HCT116 (cell line): ENCODE measurements at regions not wholly inside any gene's neighbourhood (a gene's known extent, or its start where the extent isn't known, plus 50 kb on each side); places are given as distances from the start of the nearest gene placed in this dataset.
"Not testable (repeated sequence)": the region's sequence is repeated elsewhere in the genome, so short reads cannot be mapped to it uniquely, and the experiment has no call there.

Experiments
- ATAC-seq: fragments of 200-7000 bp; cut with Tn5 transposase; 2 replicates; pipeline ENCODE4 v1.9.1; 2020; ENCODE audit warnings: mild to moderate bottlenecking, moderate library complexity
- BruUV-seq: library from RNA; stranded (reverse); fragments of 400-500 nt; replicated peaks from 2 replicates; lab custom pipeline; 2021; lab: Mats Ljungman, UMichigan
- CTCF ChIA-PET: fragments of 300-600 bp; sonication (Branson Sonifier 250); formaldehyde crosslinking; loops from one replicate; lab custom pipeline; 2021; ENCODE audit warnings: antibody characterized with exemption; lab: Charles Lee
- POLR2A ChIA-PET: fragments of 300-600, 350-600 bp; sonication (Branson Sonifier 250); formaldehyde crosslinking; loops from one replicate; lab custom pipeline; 2021; ENCODE audit warnings: antibody characterized with exemption; lab: Charles Lee
- RAD21 ChIA-PET, 2 experiments: fragments of 300-600 bp; sonication (Branson Sonifier 250); formaldehyde crosslinking; loops; one replicate each; lab custom pipeline; 2023; ENCODE audit warnings: low total read pairs in 2 of 2; ENCODE audit not compliant: uncharacterized antibody in 2 of 2, unreplicated experiment in 2 of 2, low non-redundant PET in 1 of 2; lab: Charles Lee
- DNase-seq: peaks from one replicate; pipeline ENCODE4 v3.0.0-alpha.2; 2010; ENCODE audit warnings: low read depth, low spot score
- H2AFZ ChIP-seq: fragments of 200-600 bp; shearing (Covaris generic), sonication (generic); 2 replicates; pipeline ENCODE4 v1.6.1; 2017; ENCODE audit warnings: low read depth, mixed run types, mixed read lengths, antibody characterized with exemption, low read length; ENCODE audit not compliant: poor library complexity, severe bottlenecking
- H3K27ac ChIP-seq: 2 replicates; pipeline ENCODE4 v1.5.1; 2012; ENCODE audit warnings: low read depth, low read length
- H3K27me3 ChIP-seq: fragments of 200-600 bp; sonication (generic); 2 replicates; pipeline ENCODE4 v1.6.1; 2016; ENCODE audit warnings: mixed run types, low read length, mixed read lengths; ENCODE audit not compliant: insufficient read depth
- H3K36me3 ChIP-seq, 2 experiments: fragments of 200-500 bp in 1 of 2; fragments of 200-600 bp in 1 of 2; sonication (Bioruptor generic) in 1 of 2; sonication (generic) in 1 of 2; 2 replicates each; pipeline versions ENCODE4 v1.5.1 to v1.6.1; 2014 to 2016; ENCODE audit warnings: low read length in 2 of 2, inconsistent platforms in 1 of 2, mixed read lengths in 1 of 2, mixed run types in 1 of 2; ENCODE audit not compliant: insufficient read depth in 2 of 2, control insufficient read depth in 1 of 2
- H3K4me1 ChIP-seq, 2 experiments: fragments of 200-600 bp in 1 of 2; sonication (generic) in 1 of 2; 2 replicates each; pipeline versions ENCODE4 v1.5.1 to v1.6.1; 2012 to 2017; ENCODE audit warnings: low read length in 2 of 2, inconsistent platforms in 1 of 2, mild to moderate bottlenecking in 1 of 2, mixed read lengths in 1 of 2, mixed run types in 1 of 2, moderate library complexity in 1 of 2; ENCODE audit not compliant: insufficient read depth in 2 of 2, control insufficient read depth in 1 of 2
- H3K4me2 ChIP-seq: fragments of 200-600 bp; sonication (generic); 2 replicates; pipeline ENCODE4 v1.6.1; 2017; ENCODE audit warnings: mixed run types, low read length, mixed read lengths
- H3K4me3 ChIP-seq, 2 experiments: fragments of 200-600 bp in 1 of 2; sonication (generic) in 1 of 2; replicated peaks in 1 of 2; 2 replicates each; pipeline ENCODE4 v1.5.1; 2011 to 2016; ENCODE audit warnings: low read length in 2 of 2, control low read depth in 1 of 2, low read depth in 1 of 2, mild to moderate bottlenecking in 1 of 2, mixed read lengths in 1 of 2, mixed run types in 1 of 2
- H3K79me2 ChIP-seq: fragments of 200-600 bp; sonication (generic); 2 replicates; pipeline ENCODE4 v1.6.1; 2017; ENCODE audit warnings: mild to moderate bottlenecking, mixed run types, low read length, moderate library complexity, mixed read lengths; ENCODE audit not compliant: insufficient read depth
- H3K9ac ChIP-seq: fragments of 200-600 bp; sonication (generic); 2 replicates; pipeline ENCODE4 v1.6.1; 2016; ENCODE audit warnings: low read length, mixed read lengths
- H3K9me2 ChIP-seq: fragments of 200-600 bp; sonication (generic), shearing (Covaris generic); 2 replicates; pipeline ENCODE4 v1.6.1; 2017; ENCODE audit warnings: mixed run types, mild to moderate bottlenecking, moderate library complexity; ENCODE audit not compliant: insufficient read depth
- H3K9me3 ChIP-seq, 2 experiments: fragments of 200-500 bp in 1 of 2; fragments of 200-600 bp in 1 of 2; sonication (Bioruptor generic) in 1 of 2; sonication (generic) in 1 of 2; 2 replicates each; pipeline ENCODE4 v1.6.1; 2014 to 2017; ENCODE audit warnings: low read length in 2 of 2, mixed read lengths in 2 of 2, inconsistent platforms in 1 of 2, low read depth in 1 of 2, mild to moderate bottlenecking in 1 of 2, mixed run types in 1 of 2, moderate library complexity in 1 of 2; ENCODE audit not compliant: control insufficient read depth in 1 of 2, insufficient read depth in 1 of 2
- H4K20me1 ChIP-seq: fragments of 200-600 bp; sonication (generic), shearing (Covaris generic); 2 replicates; pipeline ENCODE4 v1.6.1; 2017; ENCODE audit warnings: mixed run types, mild to moderate bottlenecking, moderate library complexity; ENCODE audit not compliant: insufficient read depth
- CBX3 ChIP-seq: IDR thresholded peaks from 2 replicates; pipeline ENCODE4 v1.6.1; 2012; ENCODE audit warnings: low read depth
- CEBPB ChIP-seq: IDR thresholded peaks from 2 replicates; pipeline ENCODE4 v1.6.1; 2012; ENCODE audit warnings: low read depth
- EGR1 ChIP-seq: IDR thresholded peaks from 2 replicates; pipeline ENCODE4 v1.6.1; 2012; ENCODE audit warnings: low read depth
- JUND ChIP-seq: IDR thresholded peaks from 2 replicates; pipeline ENCODE4 v1.6.1; 2012
- RAD21 ChIP-seq: IDR thresholded peaks from 2 replicates; pipeline ENCODE4 v1.6.1; 2012; ENCODE audit warnings: low read depth, mild to moderate bottlenecking
- SP1 ChIP-seq: IDR thresholded peaks from 2 replicates; pipeline ENCODE4 v1.6.1; 2012; ENCODE audit warnings: low read depth
- TCF7L2 ChIP-seq: IDR thresholded peaks from 2 replicates; pipeline ENCODE4 v1.7.0; 2011; ENCODE audit warnings: borderline replicate concordance, inconsistent platforms; ENCODE audit not compliant: insufficient read depth, insufficient read length; ENCODE audit errors: extremely low read depth
- YY1 ChIP-seq: IDR thresholded peaks from 2 replicates; pipeline ENCODE4 v1.6.1; 2011; ENCODE audit warnings: low read length, low read depth, moderate library complexity, mild to moderate bottlenecking; ENCODE audit not compliant: insufficient replicate concordance; ENCODE audit errors: extremely low read depth
- intact Hi-C: fragments of 100-400 bp; cut with micrococcal nuclease; formaldehyde crosslinking; loops from 2 replicates; pipeline ENCODE4 v1.10.0; 2022
- TF ChIP-seq, protein P1 (sequence below): IDR thresholded peaks from 2 replicates; pipeline ENCODE4 v1.6.1; 2012; ENCODE audit warnings: low read depth
- TF ChIP-seq, protein P2 (sequence below): IDR thresholded peaks from 2 replicates; pipeline ENCODE4 v1.6.1; 2011; ENCODE audit warnings: mild to moderate bottlenecking, low read length, moderate library complexity; ENCODE audit not compliant: insufficient replicate concordance; ENCODE audit errors: extremely low read depth

DNA sequence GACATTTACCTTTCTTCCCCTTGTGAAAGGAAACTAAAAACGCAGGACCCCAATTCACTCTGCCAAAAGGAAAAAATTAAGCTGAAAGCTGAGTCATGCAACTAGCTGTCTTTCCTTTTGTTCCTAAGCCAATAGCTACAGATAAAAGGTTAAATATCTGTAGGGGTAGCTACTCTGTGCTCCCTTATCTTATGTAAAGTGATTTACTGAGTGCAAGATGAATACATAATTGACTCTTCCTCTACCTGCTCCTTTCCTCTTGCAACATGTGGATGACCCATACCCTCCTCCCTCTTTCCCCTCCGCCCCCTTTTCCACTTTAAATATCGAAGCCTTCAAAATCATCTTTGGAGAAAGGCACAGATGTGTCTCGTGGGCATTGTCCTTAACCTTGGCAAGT is 68.0 kb upstream of the ZNF157 start:
- no TSS peak for BruUV-seq
- Histone ChIP-seq H4K20me1 (no peaks in the 10 kb centered on the region), H3K27ac (no peak overlapping the region), H3K4me1 (peaks cover 5 to 18% of the 10 kb centered on the region in 2 experiments; a peak in 3 of 4 replicates), H3K9ac (no peak overlapping the region), H3K9me3 (no peaks in the 10 kb centered on the region), H3K36me3 (no peaks in the 10 kb centered on the region), H3K79me2 (no peaks in the 10 kb centered on the region), H3K4me2 (0 out of 2 replicates have a peak overlapping the region, but pooled peaks have one; percentile 14), H3K4me3 (no peak overlapping the region), H2AFZ (no peak overlapping the region), H3K27me3 (no peaks in the 10 kb centered on the region), H3K9me2 (no peaks in the 10 kb centered on the region)
- RAD21 ChIA-PET, result interaction anchor here in 1 of 2 experiments (0.7 kb wide), 1 partner anchor 10 kb away, joined by 3 read pairs; no protein-coding TSS in a partner anchor
- CTCF ChIA-PET, result no interaction called here
- TF ChIP-seq CEBPB, result no peak
- TF ChIP-seq YY1, result no peak
- no peak for TF ChIP-seq JUND
- TF ChIP-seq SP1, result no peak
- no peak for TF ChIP-seq RAD21
- TF ChIP-seq CBX3, result no peak
- TF ChIP-seq, protein P1, sequence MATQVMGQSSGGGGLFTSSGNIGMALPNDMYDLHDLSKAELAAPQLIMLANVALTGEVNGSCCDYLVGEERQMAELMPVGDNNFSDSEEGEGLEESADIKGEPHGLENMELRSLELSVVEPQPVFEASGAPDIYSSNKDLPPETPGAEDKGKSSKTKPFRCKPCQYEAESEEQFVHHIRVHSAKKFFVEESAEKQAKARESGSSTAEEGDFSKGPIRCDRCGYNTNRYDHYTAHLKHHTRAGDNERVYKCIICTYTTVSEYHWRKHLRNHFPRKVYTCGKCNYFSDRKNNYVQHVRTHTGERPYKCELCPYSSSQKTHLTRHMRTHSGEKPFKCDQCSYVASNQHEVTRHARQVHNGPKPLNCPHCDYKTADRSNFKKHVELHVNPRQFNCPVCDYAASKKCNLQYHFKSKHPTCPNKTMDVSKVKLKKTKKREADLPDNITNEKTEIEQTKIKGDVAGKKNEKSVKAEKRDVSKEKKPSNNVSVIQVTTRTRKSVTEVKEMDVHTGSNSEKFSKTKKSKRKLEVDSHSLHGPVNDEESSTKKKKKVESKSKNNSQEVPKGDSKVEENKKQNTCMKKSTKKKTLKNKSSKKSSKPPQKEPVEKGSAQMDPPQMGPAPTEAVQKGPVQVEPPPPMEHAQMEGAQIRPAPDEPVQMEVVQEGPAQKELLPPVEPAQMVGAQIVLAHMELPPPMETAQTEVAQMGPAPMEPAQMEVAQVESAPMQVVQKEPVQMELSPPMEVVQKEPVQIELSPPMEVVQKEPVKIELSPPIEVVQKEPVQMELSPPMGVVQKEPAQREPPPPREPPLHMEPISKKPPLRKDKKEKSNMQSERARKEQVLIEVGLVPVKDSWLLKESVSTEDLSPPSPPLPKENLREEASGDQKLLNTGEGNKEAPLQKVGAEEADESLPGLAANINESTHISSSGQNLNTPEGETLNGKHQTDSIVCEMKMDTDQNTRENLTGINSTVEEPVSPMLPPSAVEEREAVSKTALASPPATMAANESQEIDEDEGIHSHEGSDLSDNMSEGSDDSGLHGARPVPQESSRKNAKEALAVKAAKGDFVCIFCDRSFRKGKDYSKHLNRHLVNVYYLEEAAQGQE, result no peak
- no peak for TF ChIP-seq EGR1
- TF ChIP-seq, protein P2, sequence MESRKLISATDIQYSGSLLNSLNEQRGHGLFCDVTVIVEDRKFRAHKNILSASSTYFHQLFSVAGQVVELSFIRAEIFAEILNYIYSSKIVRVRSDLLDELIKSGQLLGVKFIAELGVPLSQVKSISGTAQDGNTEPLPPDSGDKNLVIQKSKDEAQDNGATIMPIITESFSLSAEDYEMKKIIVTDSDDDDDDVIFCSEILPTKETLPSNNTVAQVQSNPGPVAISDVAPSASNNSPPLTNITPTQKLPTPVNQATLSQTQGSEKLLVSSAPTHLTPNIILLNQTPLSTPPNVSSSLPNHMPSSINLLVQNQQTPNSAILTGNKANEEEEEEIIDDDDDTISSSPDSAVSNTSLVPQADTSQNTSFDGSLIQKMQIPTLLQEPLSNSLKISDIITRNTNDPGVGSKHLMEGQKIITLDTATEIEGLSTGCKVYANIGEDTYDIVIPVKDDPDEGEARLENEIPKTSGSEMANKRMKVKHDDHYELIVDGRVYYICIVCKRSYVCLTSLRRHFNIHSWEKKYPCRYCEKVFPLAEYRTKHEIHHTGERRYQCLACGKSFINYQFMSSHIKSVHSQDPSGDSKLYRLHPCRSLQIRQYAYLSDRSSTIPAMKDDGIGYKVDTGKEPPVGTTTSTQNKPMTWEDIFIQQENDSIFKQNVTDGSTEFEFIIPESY, result no peak
- no peak for TF ChIP-seq TCF7L2
- intact Hi-C loops, result no loop called here
- DNase-seq (no peak), ATAC-seq (no peak)
- POLR2A ChIA-PET, result no interaction called here

DNA sequence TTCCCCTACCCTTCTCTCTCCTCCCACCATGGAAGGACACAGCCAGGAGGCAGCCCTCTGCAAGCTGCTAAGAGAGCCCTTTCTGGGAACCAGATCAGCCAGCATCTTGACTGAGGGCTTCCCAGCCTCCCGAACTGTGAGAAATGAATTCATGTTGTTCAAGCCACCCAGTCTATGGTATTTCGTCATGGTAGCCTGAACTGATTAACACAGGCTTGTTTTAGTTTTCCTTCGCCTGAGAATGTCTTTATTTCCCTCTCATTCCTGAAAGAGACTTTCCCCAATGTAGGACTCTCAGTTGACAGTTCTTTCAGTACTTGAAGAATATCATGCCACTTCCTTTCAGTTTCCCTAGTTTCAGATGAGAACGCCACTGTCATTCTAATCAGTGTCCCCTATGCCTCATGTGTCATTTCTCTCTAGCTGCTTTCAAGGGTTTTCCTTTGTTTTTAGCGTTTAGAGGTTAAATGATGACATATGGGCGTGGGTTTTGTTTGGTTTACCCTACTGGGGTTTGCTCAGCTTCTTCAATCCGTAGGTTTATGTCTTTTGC is 63.8 kb upstream of the ZNF157 start:
- BruUV-seq, CTCF ChIA-PET, H3K36me3 ChIP-seq, POLR2A ChIA-PET, H3K27ac ChIP-seq, H3K4me2 ChIP-seq, H2AFZ ChIP-seq, ATAC-seq, DNase-seq, H3K4me3 ChIP-seq, H4K20me1 ChIP-seq, H3K9ac ChIP-seq, H3K79me2 ChIP-seq, RAD21 ChIA-PET, H3K9me2 ChIP-seq, H3K27me3 ChIP-seq, intact Hi-C loops, H3K9me3 ChIP-seq: not testable (repeated sequence)
- peaks cover 3 to 10% of the 10 kb centered on the region in 2 experiments; a peak in 2 of 4 replicates for H3K4me1 ChIP-seq
